Right atrium auricular region (tissue), 2 donors: ENCODE measurements at regions not wholly inside any gene's neighbourhood (a gene's known extent, or its start where the extent isn't known, plus 50 kb on each side); places are given as distances from the start of the nearest gene placed in this dataset.
"Not testable (repeated sequence)": the region's sequence is repeated elsewhere in the genome, so short reads cannot be mapped to it uniquely, and the experiment has no call there.

Experiments used
- DNase-seq: peaks from one replicate; pipeline ENCODE4 v3.0.0-alpha.2; 2019; ENCODE audit warnings: low spot score
- H3K27ac ChIP-seq, 2 donors: fragments of 200-600 bp; sonication (generic); 1 replicate in 1 of 2; 2 replicates in 1 of 2; pipeline ENCODE4 v1.5.1; 2016 to 2019
- H3K27me3 ChIP-seq, 2 donors: fragments of 200-600 bp; sonication (generic); one replicate each; pipeline versions ENCODE4 v1.5.1 to v1.6.0; 2017 to 2019
- H3K36me3 ChIP-seq: fragments of 200-600 bp; sonication (generic); one replicate; pipeline ENCODE4 v1.5.1; 2016
- H3K4me1 ChIP-seq, 2 donors: fragments of 200-600 bp; sonication (generic); one replicate each; pipeline versions ENCODE4 v1.5.1 to v1.6.0; 2017 to 2019
- H3K4me3 ChIP-seq, 2 donors: fragments of 200-600 bp; sonication (generic); 1 replicate in 1 of 2; 2 replicates in 1 of 2; pipeline ENCODE4 v1.5.1; 2017 to 2019; ENCODE audit warnings: mild to moderate bottlenecking in 1 of 2, moderate library complexity in 1 of 2
- H3K9me3 ChIP-seq, 2 donors: fragments of 200-600 bp; sonication (generic); one replicate each; pipeline ENCODE4 v1.5.1; 2019
- TF ChIP-seq, protein P1 (sequence below), 2 donors: fragments of 200-600 bp; sonication (generic); IDR thresholded peaks; one replicate each; pipeline ENCODE4 v1.5.1; 2019; ENCODE audit warnings: antibody characterized with exemption in 2 of 2

DNA sequence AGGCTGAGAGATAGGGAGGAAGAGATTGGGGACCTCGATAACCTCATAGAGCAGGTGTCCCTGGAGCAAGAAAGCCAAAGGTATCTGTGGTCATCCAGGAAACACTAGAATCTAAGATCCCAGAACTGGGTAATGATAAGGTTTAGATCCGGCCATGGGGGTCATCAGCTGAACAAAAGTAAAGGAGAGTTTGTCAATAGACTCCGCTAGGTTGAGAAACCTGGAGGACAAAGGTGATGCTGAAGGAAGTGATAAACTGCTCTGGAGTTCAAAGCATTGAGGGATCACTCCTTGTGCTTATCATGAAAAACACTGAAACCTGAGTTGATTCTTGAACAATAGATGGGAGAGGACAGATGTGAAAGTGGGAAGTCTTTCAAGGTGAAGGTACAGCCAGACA lies 59.5 kb upstream of the SLC2A1 start:
- Histone ChIP-seq H3K9me3 (no peaks in the 10 kb centered on the region), H3K4me1 (no peaks in the 10 kb centered on the region), H3K36me3 (no peaks in the 10 kb centered on the region), H3K27ac (no peak overlapping the region), H3K27me3 (no peaks in the 10 kb centered on the region), H3K4me3 (no peak overlapping the region)
- DNase-seq, result no peak
- TF ChIP-seq, protein P1, sequence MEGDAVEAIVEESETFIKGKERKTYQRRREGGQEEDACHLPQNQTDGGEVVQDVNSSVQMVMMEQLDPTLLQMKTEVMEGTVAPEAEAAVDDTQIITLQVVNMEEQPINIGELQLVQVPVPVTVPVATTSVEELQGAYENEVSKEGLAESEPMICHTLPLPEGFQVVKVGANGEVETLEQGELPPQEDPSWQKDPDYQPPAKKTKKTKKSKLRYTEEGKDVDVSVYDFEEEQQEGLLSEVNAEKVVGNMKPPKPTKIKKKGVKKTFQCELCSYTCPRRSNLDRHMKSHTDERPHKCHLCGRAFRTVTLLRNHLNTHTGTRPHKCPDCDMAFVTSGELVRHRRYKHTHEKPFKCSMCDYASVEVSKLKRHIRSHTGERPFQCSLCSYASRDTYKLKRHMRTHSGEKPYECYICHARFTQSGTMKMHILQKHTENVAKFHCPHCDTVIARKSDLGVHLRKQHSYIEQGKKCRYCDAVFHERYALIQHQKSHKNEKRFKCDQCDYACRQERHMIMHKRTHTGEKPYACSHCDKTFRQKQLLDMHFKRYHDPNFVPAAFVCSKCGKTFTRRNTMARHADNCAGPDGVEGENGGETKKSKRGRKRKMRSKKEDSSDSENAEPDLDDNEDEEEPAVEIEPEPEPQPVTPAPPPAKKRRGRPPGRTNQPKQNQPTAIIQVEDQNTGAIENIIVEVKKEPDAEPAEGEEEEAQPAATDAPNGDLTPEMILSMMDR (IDR thresholded peaks at IDR 0.05), result no peak

DNA sequence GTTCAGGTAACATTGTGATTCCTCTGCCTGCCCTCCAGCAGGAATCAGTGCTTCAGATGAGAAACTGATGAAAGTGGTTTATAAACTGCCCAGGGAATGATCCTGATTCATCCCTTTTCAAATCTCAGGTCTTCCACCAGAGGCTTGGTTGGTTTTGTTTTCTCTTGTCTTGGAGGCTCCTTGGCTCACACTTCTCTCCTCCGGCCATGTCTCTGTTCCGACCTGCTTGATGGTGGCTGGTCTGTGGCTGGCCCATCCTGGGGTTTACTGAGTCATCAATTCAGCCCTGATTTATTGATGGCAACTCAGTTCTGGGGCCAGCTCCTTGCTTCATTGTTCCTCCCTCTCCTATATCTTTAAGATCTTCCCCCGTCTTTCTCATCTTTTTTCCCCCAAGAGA lies 56.6 kb upstream of the SLC2A1 start:
- Histone ChIP-seq H3K9me3 (no peaks in the 10 kb centered on the region), H3K27ac (no peak overlapping the region), H3K27me3 (no peaks in the 10 kb centered on the region), H3K4me3 (no peak overlapping the region), H3K36me3 (no peaks in the 10 kb centered on the region), H3K4me1 (no peaks in the 10 kb centered on the region)
- TF ChIP-seq, protein P1 (IDR thresholded peaks at IDR 0.05), result no peak
- no peak for DNase-seq

DNA sequence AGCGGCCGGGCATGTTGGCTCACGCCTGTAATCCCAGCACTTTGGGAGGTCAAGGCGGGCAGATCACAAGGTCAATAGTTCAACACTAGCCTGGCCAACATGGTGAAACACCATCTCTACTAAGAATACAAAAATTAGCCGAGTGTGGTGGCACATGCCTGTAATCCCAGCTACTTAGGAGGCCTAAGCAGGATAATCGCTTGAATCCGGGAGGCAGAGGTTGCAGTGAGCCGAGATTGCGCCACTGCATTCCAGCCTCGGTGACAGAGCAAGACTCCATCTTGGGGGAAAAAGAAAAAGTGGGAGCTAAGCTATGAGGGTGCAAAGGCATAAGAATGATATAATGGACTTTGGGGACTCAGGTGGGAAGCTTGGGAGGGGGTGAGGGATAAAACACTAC lies 55.9 kb upstream of the SLC2A1 start:
- H3K27ac ChIP-seq, result not testable (repeated sequence)

DNA sequence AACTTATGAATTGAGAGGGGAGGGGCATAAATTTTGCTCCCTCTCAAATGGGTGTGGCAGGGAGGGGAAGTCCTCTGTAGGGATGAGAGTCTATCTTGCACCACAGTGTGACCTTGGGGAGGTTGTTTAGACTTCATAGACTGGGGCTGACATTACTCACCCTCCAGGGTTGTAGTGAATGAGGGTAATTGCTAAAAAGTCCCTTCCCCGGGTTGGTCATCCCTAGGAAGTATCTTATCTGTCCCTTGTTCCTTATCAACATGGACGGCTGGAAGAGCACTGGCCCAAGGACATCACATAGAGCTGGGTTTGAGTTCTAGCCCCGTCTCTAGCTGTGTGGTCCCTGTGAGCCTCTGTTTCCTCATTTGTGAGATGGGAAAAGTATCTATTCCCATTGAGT lies 52.4 kb upstream of the SLC2A1 start:
- no peaks in the 10 kb centered on the region for H3K36me3 ChIP-seq
- no peaks in the 10 kb centered on the region for H3K4me1 ChIP-seq
- H3K9me3 ChIP-seq, result no peaks in the 10 kb centered on the region
- TF ChIP-seq, protein P1 (IDR thresholded peaks at IDR 0.05), result no peak
- no peak overlapping the region for H3K4me3 ChIP-seq
- peaks cover 0 to 6% of the 10 kb centered on the region in 2 donors for H3K27me3 ChIP-seq
- H3K27ac ChIP-seq, result no peak overlapping the region
- DNase-seq, result no peak

More for the DNA sequence above, 55.9 kb upstream of the SLC2A1 start:
- not testable (repeated sequence) for H3K27me3 ChIP-seq, H3K36me3 ChIP-seq, H3K4me1 ChIP-seq, H3K9me3 ChIP-seq, H3K4me3 ChIP-seq, DNase-seq

DNA sequence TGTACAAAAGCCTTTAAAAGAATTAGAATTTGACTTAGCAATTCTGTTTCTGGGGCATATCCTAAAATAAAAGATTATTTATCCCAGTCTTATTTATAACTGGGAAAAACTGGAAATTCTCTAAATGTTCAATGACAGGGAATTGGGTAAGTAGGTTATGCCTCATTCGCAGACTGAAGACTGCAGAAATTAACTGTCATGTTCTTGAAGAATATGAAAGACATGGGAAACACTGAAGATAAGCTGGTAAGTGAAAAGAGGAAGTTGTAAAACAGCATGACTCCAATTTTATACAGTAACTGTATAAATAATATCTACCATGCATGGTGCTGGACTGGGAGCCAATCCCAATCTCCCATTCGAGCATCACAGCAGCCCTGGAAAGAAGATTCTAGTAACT lies 50.6 kb upstream of the SLC2A1 start:
- Histone ChIP-seq H3K36me3 (no peaks in the 10 kb centered on the region), H3K4me1 (no peaks in the 10 kb centered on the region), H3K27ac (no peak overlapping the region), H3K4me3 (no peak overlapping the region), H3K9me3 (no peaks in the 10 kb centered on the region), H3K27me3 (peaks cover 0 to 6% of the 10 kb centered on the region in 2 donors)
- TF ChIP-seq, protein P1 (IDR thresholded peaks at IDR 0.05), result no peak
- DNase-seq, result no peak

DNA sequence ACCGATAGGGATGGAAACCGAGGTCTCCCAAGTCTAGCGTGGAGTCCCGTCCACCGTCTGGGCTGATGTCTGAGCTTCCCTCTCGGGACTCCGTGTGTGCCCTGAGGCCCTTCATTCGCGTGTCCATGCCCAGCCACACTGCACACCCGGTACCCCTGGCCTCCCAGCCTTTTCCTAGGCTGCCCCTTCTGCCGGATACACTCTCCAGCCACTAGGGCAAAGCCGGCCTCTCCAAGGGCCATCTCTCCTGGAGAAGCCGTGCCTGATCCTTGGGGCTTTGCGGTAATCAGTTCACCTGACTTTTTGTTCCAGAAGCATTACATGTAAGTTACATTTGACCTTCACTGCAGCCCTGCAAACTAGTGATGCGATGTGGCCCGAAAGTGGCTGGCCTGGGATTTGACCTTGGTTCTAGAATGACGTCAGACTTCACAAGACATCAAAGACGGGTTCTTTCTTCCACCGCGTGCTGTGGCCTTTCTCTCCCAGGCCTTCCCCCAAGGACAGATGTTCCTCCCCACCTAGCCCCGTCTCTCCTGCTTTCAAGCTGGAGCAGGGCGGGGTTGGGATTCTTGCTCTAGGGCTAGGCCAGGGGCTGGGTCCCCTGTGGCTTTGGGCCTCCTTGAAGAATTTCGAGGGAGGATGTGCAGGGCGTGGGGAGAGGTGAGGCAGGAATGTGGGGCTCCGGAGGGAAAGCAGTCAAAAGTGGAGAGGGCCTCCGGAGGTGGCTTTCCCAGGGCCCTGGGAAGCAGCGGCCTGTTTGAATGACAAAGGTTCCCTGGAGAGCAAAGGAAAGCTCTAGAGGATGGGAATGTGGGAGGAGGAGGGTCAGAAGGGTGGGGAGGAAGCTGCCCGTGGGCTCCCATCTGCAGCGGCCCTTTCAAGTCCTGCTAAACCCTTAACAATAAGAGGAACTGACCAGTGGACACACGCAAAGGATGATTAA lies 49.7 kb upstream of the SLC2A1 start:
- no peak for DNase-seq
- Histone ChIP-seq H3K4me1 (no peaks in the 10 kb centered on the region), H3K27me3 (peaks cover 0 to 6% of the 10 kb centered on the region in 2 donors), H3K4me3 (no peak overlapping the region), H3K36me3 (no peaks in the 10 kb centered on the region), H3K27ac (no peak overlapping the region), H3K9me3 (no peaks in the 10 kb centered on the region)
- TF ChIP-seq, protein P1 (IDR thresholded peaks at IDR 0.05), result no peak
